Activated CD8-positive, alpha-beta T cell treated with anti-CD3 and anti-CD28 coated beads for 36 hours (primary cell): ENCODE measurements at regions not wholly inside any gene's neighbourhood (a gene's known extent, or its start where the extent isn't known, plus 50 kb on each side); places are given as distances from the start of the nearest gene placed in this dataset.

Source experiments
- ATAC-seq: fragments of 200-7000 bp; cut with Tn5 transposase; one replicate; pipeline ENCODE4 v1.10.0; 2021; ENCODE audit warnings: mild to moderate bottlenecking, moderate library complexity
- CTCF ChIA-PET: fragments of 350-600 bp; sonication (Branson Sonifier 250); formaldehyde crosslinking; loops from one replicate; lab custom pipeline; 2021; ENCODE audit warnings: antibody characterized with exemption; lab: Charles Lee
- POLR2A ChIA-PET: fragments of 350-600 bp; sonication (Branson Sonifier 250); formaldehyde crosslinking; loops from one replicate; lab custom pipeline; 2021; ENCODE audit warnings: antibody characterized with exemption; lab: Charles Lee
- DNase-seq: peaks from one replicate; pipeline ENCODE4 v3.0.0-alpha.2; 2020
- H3K27ac Mint-ChIP-seq: one replicate; pipeline ENCODE4 v1.8.0; 2021; ENCODE audit warnings: mild to moderate bottlenecking, mixed read lengths
- H3K27me3 Mint-ChIP-seq: one replicate; pipeline ENCODE4 v1.8.0; 2021; ENCODE audit warnings: mixed read lengths
- H3K36me3 Mint-ChIP-seq: one replicate; pipeline ENCODE4 v1.8.0; 2021; ENCODE audit warnings: low read depth, mixed read lengths
- H3K4me1 Mint-ChIP-seq: one replicate; pipeline ENCODE4 v1.8.0; 2021; ENCODE audit warnings: low read depth, mixed read lengths
- H3K4me3 Mint-ChIP-seq: one replicate; pipeline ENCODE4 v1.8.0; 2021; ENCODE audit warnings: mild to moderate bottlenecking, moderate library complexity, mixed read lengths
- H3K9me3 Mint-ChIP-seq: one replicate; pipeline ENCODE4 v1.8.0; 2021; ENCODE audit warnings: mixed read lengths
- intact Hi-C: fragments of 100-400 bp; cut with micrococcal nuclease; formaldehyde crosslinking; loops from one replicate; pipeline ENCODE4 v1.10.0; 2022
- TF ChIP-seq, protein P1 (sequence below): fragments of 200-600 bp; IDR thresholded peaks from one replicate; pipeline ENCODE4 v1.8.0; 2022; ENCODE audit warnings: antibody characterized with exemption, mild to moderate bottlenecking

DNA sequence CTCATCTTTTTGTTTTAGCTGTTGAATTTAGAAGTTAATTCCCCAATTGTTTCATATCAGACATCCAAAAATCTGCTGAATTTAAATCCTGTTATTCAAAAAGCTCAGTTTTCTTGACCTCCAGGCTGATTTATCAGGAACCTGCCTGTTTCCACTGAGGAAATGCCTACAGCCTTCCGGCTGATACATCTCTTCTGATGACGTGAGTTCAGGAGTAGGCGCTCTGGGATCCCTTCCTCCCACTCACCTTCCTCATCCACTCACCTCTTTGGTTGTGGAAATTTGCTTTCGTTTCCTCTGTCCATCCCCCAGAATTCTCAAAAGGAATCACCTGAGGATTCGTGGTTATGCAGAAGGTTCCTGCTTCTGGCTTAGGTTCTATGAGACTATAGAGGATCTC, 55.4 kb upstream of the ALDH1A3 start:
- Mint-ChIP-seq H3K9me3 (no peaks in the 10 kb centered on the region), H3K4me1 (peaks cover 5% of the 10 kb centered on the region), H3K27me3 (peaks cover 37% of the 10 kb centered on the region), H3K4me3 (no peak overlapping the region), H3K27ac (no peak overlapping the region), H3K36me3 (no peaks in the 10 kb centered on the region)
- ChIA-PET CTCF (no interaction called here), POLR2A (no interaction called here)
- no peak for ATAC-seq
- no peak for DNase-seq
- intact Hi-C loops, result loop anchor here (5.0 kb wide), 1 partner anchor 48 kb away; no protein-coding TSS in a partner anchor
- TF ChIP-seq, protein P1, sequence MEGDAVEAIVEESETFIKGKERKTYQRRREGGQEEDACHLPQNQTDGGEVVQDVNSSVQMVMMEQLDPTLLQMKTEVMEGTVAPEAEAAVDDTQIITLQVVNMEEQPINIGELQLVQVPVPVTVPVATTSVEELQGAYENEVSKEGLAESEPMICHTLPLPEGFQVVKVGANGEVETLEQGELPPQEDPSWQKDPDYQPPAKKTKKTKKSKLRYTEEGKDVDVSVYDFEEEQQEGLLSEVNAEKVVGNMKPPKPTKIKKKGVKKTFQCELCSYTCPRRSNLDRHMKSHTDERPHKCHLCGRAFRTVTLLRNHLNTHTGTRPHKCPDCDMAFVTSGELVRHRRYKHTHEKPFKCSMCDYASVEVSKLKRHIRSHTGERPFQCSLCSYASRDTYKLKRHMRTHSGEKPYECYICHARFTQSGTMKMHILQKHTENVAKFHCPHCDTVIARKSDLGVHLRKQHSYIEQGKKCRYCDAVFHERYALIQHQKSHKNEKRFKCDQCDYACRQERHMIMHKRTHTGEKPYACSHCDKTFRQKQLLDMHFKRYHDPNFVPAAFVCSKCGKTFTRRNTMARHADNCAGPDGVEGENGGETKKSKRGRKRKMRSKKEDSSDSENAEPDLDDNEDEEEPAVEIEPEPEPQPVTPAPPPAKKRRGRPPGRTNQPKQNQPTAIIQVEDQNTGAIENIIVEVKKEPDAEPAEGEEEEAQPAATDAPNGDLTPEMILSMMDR, result no peak

DNA sequence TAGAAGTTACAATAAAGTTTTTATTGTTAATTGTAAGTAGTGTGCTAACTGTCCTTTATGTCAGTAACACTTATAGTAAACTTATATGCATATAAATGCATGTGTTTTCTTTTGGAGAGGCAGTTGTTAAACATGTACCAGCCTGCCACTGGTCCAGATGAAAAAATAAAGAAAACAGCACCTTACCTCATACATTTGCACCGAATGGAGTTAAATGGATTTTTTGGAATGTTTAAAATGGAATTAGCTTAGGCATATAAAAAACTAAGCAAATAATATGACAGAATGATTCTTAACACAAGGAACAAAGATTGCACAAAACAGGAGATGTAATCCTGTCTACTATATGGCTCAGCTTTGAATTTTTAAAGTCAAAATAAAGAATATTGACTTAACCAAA, 50.2 kb upstream of the ALDH1A3 start:
- CTCF ChIA-PET, result interaction anchor here (1.2 kb wide), 1 partner anchor 43 kb away, joined by 4 read pairs; no protein-coding TSS in a partner anchor
- DNase-seq, result no peak
- no peak overlapping the region for H3K27ac Mint-ChIP-seq
- no peak for ATAC-seq
- intact Hi-C loops, result no loop called here
- POLR2A ChIA-PET, result no interaction called here
- H3K27me3 Mint-ChIP-seq, result peaks cover 31% of the 10 kb centered on the region
- no peaks in the 10 kb centered on the region for H3K36me3 Mint-ChIP-seq
- TF ChIP-seq, protein P1, result no peak
- no peaks in the 10 kb centered on the region for H3K4me1 Mint-ChIP-seq
- H3K4me3 Mint-ChIP-seq, result no peak overlapping the region
- no peaks in the 10 kb centered on the region for H3K9me3 Mint-ChIP-seq
